Embryonic facial prominence (tissue), 1 donor: ENCODE measurements at regions not wholly inside any gene's neighbourhood (a gene's known extent, or its start where the extent isn't known, plus 50 kb on each side); places are given as distances from the start of the nearest gene placed in this dataset.

Source experiments
- DNase-seq: peaks from one replicate; pipeline ENCODE4 v3.0.0-alpha.2; 2016; ENCODE audit errors: extremely low spot score

- no peak for DNase-seq
Measured at GRCh38 chr12:93015871-93016751, 87.0 kb upstream of the EEA1 start.

- no peak for DNase-seq
Measured at GRCh38 chr12:93016752-93017350, 87.8 kb upstream of the EEA1 start.

- no peak for DNase-seq
Measured at GRCh38 chr12:93018610-93019009, 89.5 kb upstream of the EEA1 start.

GRCh38 chr12:93019212-93019927, 90.3 kb upstream of the EEA1 start:
- DNase-seq = no peak

GRCh38 chr12:93019975-93020630, 91.0 kb upstream of the EEA1 start:
- DNase-seq = peak; percentile 48

- DNase-seq = no peak
Measured at GRCh38 chr12:93020631-93021597, 91.8 kb upstream of the EEA1 start.

GRCh38 chr12:93022603-93023340, 93.7 kb upstream of the EEA1 start:
- no peak for DNase-seq

GRCh38 chr12:93025145-93026103, 96.3 kb upstream of the EEA1 start:
- DNase-seq = no peak

GRCh38 chr12:93027041-93027440, 97.9 kb upstream of the EEA1 start:
- no peak for DNase-seq

GRCh38 chr12:93029091-93029490, 100.0 kb upstream of the EEA1 start:
- no peak for DNase-seq

GRCh38 chr12:93031028-93031427, 101.9 kb upstream of the EEA1 start:
- no peak for DNase-seq

- no peak for DNase-seq
Measured at GRCh38 chr12:93032758-93033157, 103.7 kb upstream of the EEA1 start.

- no peak for DNase-seq
Measured at GRCh38 chr12:93033948-93034347, 104.9 kb upstream of the EEA1 start.

GRCh38 chr12:93039062-93039461, 110.0 kb upstream of the EEA1 start:
- no peak for DNase-seq

GRCh38 chr12:93039930-93040329, 110.8 kb upstream of the EEA1 start:
- DNase-seq = no peak

GRCh38 chr12:93040367-93040766, 111.3 kb upstream of the EEA1 start:
- DNase-seq = no peak

- DNase-seq = no peak
Measured at GRCh38 chr12:93041416-93041815, 112.3 kb upstream of the EEA1 start.

GRCh38 chr12:93042283-93042682, 113.2 kb upstream of the EEA1 start:
- DNase-seq = no peak

GRCh38 chr12:93042684-93043083, 113.6 kb upstream of the EEA1 start:
- no peak for DNase-seq
